ENCODE measurements at regions not wholly inside any gene's neighbourhood (a gene's known extent, or its start where the extent isn't known, plus 50 kb on each side); places are given as distances from the start of the nearest gene placed in this dataset.
A peak's percentile ranks its signal among the peaks of the same experiment; 100 is the strongest.

- TF ChIP-seq EZH2 (IDR thresholded peaks at IDR 0.05; ENCODE audit: insufficient read depth, low read length) = no peak
- TF ChIP-seq CTCF (IDR thresholded peaks at IDR 0.05; ENCODE audit: insufficient read depth, low read depth, low read length) = no peak
- Histone ChIP-seq H3K4me1 (ENCODE audit: insufficient read depth, low read length) (no peaks in the 10 kb centered on the region), H3K36me3 (ENCODE audit: insufficient read depth, low read length) (no peaks in the 10 kb centered on the region), H2AFZ (ENCODE audit: low read depth, low read length) (no peak overlapping the region), H3K4me2 (ENCODE audit: low read length) (no peak overlapping the region), H3K27me3 (ENCODE audit: insufficient read depth, low read length) (no peaks in the 10 kb centered on the region), H3K27ac (ENCODE audit: low read depth, low read length) (no peak overlapping the region), H3K9ac (ENCODE audit: low read length) (no peak overlapping the region), H3K4me3 (ENCODE audit: insufficient read depth, low read depth, low read length) (no peak overlapping the region), H3K79me2 (ENCODE audit: insufficient read depth, low read length) (no peaks in the 10 kb centered on the region), H4K20me1 (ENCODE audit: insufficient read depth, low read length) (no peaks in the 10 kb centered on the region), H3K9me3 (ENCODE audit: insufficient read depth, low read depth, low read length) (peaks cover 6% of the 10 kb centered on the region)
- Mint-ChIP-seq H3K27ac (ENCODE audit: unreplicated experiment) (no peak overlapping the region), H3K9me3 (ENCODE audit: unreplicated experiment) (peaks cover 8% of the 10 kb centered on the region), H3K27me3 (ENCODE audit: low read depth, unreplicated experiment) (peaks cover 9% of the 10 kb centered on the region), H3K4me3 (ENCODE audit: unreplicated experiment) (no peak overlapping the region), H3K36me3 (ENCODE audit: low read depth, unreplicated experiment) (peaks cover 2% of the 10 kb centered on the region), H3K4me1 (ENCODE audit: low read depth, unreplicated experiment) (peaks cover 4% of the 10 kb centered on the region)
- no peak for FAIRE-seq
- DNase-seq (ENCODE audit: low read depth) = no peak
These were observed 84.6 kb upstream of the SPTBN1 start for GRCh38 chr2:54371460-54372065.

- Histone ChIP-seq H2AFZ (ENCODE audit: low read depth, low read length) (no peak overlapping the region), H3K4me2 (ENCODE audit: low read length) (no peak overlapping the region), H3K79me2 (ENCODE audit: insufficient read depth, low read length) (no peaks in the 10 kb centered on the region), H4K20me1 (ENCODE audit: insufficient read depth, low read length) (no peaks in the 10 kb centered on the region), H3K27ac (ENCODE audit: low read depth, low read length) (no peak overlapping the region), H3K9ac (ENCODE audit: low read length) (no peak overlapping the region), H3K9me3 (ENCODE audit: insufficient read depth, low read depth, low read length) (peaks cover 6% of the 10 kb centered on the region), H3K4me1 (ENCODE audit: insufficient read depth, low read length) (no peaks in the 10 kb centered on the region), H3K27me3 (ENCODE audit: insufficient read depth, low read length) (no peaks in the 10 kb centered on the region), H3K36me3 (ENCODE audit: insufficient read depth, low read length) (no peaks in the 10 kb centered on the region), H3K4me3 (ENCODE audit: insufficient read depth, low read depth, low read length) (no peak overlapping the region)
- Mint-ChIP-seq H3K9me3 (ENCODE audit: unreplicated experiment) (peaks cover 8% of the 10 kb centered on the region), H3K4me3 (ENCODE audit: unreplicated experiment) (no peak overlapping the region), H3K4me1 (ENCODE audit: low read depth, unreplicated experiment) (peaks cover 4% of the 10 kb centered on the region), H3K27me3 (ENCODE audit: low read depth, unreplicated experiment) (peaks cover 9% of the 10 kb centered on the region), H3K36me3 (ENCODE audit: low read depth, unreplicated experiment) (peaks cover 2% of the 10 kb centered on the region), H3K27ac (ENCODE audit: unreplicated experiment) (no peak overlapping the region)
- DNase-seq (ENCODE audit: low read depth) = no peak
- no peak for TF ChIP-seq CTCF (IDR thresholded peaks at IDR 0.05; ENCODE audit: insufficient read depth, low read depth, low read length)
- no peak for TF ChIP-seq EZH2 (IDR thresholded peaks at IDR 0.05; ENCODE audit: insufficient read depth, low read length)
- no peak for FAIRE-seq
These were observed 83.8 kb upstream of the SPTBN1 start for GRCh38 chr2:54372361-54372760.

GRCh38 chr2:54373855-54374254 lies 82.3 kb upstream of the SPTBN1 start:
- Mint-ChIP-seq H3K27me3 (ENCODE audit: low read depth, unreplicated experiment) (peaks cover 9% of the 10 kb centered on the region), H3K4me1 (ENCODE audit: low read depth, unreplicated experiment) (peaks cover 4% of the 10 kb centered on the region), H3K4me3 (ENCODE audit: unreplicated experiment) (no peak overlapping the region), H3K36me3 (ENCODE audit: low read depth, unreplicated experiment) (peaks cover 2% of the 10 kb centered on the region), H3K27ac (ENCODE audit: unreplicated experiment) (peak overlapping the region; percentile 1), H3K9me3 (ENCODE audit: unreplicated experiment) (peaks cover 2% of the 10 kb centered on the region)
- H3K4me3 ChIP-seq (ENCODE audit: insufficient read depth, low read depth, low read length) = no peak overlapping the region
- H3K36me3 ChIP-seq (ENCODE audit: insufficient read depth, low read length) = no peaks in the 10 kb centered on the region
- no peaks in the 10 kb centered on the region for H3K4me1 ChIP-seq (ENCODE audit: insufficient read depth, low read length)
- H3K27ac ChIP-seq (ENCODE audit: low read depth, low read length) = no peak overlapping the region
- H2AFZ ChIP-seq (ENCODE audit: low read depth, low read length) = no peak overlapping the region
- TF ChIP-seq CTCF (IDR thresholded peaks at IDR 0.05; ENCODE audit: insufficient read depth, low read depth, low read length) = no peak
- TF ChIP-seq EZH2 (IDR thresholded peaks at IDR 0.05; ENCODE audit: insufficient read depth, low read length) = no peak
- DNase-seq (ENCODE audit: low read depth) = no peak
- no peak for FAIRE-seq
- H3K4me2 ChIP-seq (ENCODE audit: low read length) = no peak overlapping the region
- H3K9me3 ChIP-seq (ENCODE audit: insufficient read depth, low read depth, low read length) = no peaks in the 10 kb centered on the region
- H4K20me1 ChIP-seq (ENCODE audit: insufficient read depth, low read length) = no peaks in the 10 kb centered on the region
- H3K79me2 ChIP-seq (ENCODE audit: insufficient read depth, low read length) = no peaks in the 10 kb centered on the region
- no peaks in the 10 kb centered on the region for H3K27me3 ChIP-seq (ENCODE audit: insufficient read depth, low read length)
- H3K9ac ChIP-seq (ENCODE audit: low read length) = no peak overlapping the region

All from astrocyte (in vitro differentiated cells and primary cell).